ENCODE measurements at regions not wholly inside any gene's neighbourhood (a gene's known extent, or its start where the extent isn't known, plus 50 kb on each side); places are given as distances from the start of the nearest gene placed in this dataset.

DNA sequence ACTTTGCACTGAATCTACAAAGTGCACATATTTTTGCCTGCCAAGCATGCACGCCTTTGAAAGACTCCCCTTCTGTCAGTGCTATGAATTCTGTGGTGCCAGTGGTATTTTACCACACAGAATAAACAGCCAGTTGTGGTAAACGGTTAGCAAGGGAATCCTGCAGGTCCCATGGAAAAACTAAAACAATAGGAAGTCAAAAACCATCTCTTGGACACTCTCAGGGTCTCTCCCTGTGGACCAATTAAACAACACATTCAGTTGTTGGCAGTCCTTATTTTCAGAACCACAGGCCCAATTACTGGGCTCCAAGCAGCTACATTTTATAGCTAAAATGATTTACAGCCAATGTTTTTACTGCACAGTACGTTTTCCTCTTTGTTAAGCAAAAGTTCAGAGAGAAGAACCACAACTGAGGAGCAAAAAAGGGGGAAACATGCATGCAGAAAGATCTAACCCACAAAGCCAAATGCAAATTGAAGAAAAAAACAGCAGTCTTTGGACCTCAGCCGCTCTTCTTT is 116.9 kb downstream of the KCTD12 start:
- TF ChIP-seq, protein P1, sequence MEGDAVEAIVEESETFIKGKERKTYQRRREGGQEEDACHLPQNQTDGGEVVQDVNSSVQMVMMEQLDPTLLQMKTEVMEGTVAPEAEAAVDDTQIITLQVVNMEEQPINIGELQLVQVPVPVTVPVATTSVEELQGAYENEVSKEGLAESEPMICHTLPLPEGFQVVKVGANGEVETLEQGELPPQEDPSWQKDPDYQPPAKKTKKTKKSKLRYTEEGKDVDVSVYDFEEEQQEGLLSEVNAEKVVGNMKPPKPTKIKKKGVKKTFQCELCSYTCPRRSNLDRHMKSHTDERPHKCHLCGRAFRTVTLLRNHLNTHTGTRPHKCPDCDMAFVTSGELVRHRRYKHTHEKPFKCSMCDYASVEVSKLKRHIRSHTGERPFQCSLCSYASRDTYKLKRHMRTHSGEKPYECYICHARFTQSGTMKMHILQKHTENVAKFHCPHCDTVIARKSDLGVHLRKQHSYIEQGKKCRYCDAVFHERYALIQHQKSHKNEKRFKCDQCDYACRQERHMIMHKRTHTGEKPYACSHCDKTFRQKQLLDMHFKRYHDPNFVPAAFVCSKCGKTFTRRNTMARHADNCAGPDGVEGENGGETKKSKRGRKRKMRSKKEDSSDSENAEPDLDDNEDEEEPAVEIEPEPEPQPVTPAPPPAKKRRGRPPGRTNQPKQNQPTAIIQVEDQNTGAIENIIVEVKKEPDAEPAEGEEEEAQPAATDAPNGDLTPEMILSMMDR (IDR thresholded peaks at IDR 0.05): no peak
- TF ChIP-seq POLR2A (IDR thresholded peaks at IDR 0.05): no peak
